ENCODE measurements at regions not wholly inside any gene's neighbourhood (a gene's known extent, or its start where the extent isn't known, plus 50 kb on each side); places are given as distances from the start of the nearest gene placed in this dataset.

DNA sequence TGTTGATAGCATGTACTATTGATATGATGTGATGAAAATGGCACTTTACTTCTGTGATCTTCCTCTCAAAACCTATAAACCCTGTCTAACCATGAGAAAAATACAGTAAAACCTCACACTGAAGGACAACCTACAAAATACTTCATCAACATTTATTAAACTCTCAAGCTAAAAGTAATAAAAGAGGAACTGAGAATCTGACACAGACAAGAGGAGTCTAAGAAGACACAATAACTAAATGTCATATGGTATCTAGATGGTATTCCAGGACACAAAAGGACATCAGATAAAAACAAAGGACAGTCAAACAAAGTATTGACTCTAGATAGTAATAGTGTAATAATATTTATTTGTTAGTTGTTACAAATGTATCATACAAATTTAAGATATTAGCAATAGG lies 655.3 kb downstream of the SH3BGRL start:
- Histone ChIP-seq H3K4me3 (ENCODE audit: low read depth, low read length) (no peak overlapping the region), H3K4me1 (ENCODE audit: control insufficient read depth, insufficient read depth, low read length) (no peaks in the 10 kb centered on the region), H3K27ac (ENCODE audit: extremely low read depth, low read depth, low read length) (no peak overlapping the region), H3K9me3 (ENCODE audit: control insufficient read depth, insufficient read depth, low read depth, low read length) (no peaks in the 10 kb centered on the region), H3K36me3 (ENCODE audit: control insufficient read depth in 2 of 2, insufficient read depth in 1 of 2, low read length in 2 of 2) (no peaks in the 10 kb centered on the region)
- CTCF ChIA-PET: no interaction called here
- no peak for TF ChIP-seq ZBTB1 (tag by site-specific recombination; IDR thresholded peaks at IDR 0.05)
- TF ChIP-seq, protein P1, sequence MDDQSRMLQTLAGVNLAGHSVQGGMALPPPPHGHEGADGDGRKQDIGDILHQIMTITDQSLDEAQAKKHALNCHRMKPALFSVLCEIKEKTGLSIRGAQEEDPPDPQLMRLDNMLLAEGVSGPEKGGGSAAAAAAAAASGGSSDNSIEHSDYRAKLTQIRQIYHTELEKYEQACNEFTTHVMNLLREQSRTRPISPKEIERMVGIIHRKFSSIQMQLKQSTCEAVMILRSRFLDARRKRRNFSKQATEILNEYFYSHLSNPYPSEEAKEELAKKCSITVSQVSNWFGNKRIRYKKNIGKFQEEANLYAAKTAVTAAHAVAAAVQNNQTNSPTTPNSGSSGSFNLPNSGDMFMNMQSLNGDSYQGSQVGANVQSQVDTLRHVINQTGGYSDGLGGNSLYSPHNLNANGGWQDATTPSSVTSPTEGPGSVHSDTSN (CRISPR knock-in tag; IDR thresholded peaks at IDR 0.05): no peak
- no peak for TF ChIP-seq KLF1 (tag by site-specific recombination; IDR thresholded peaks at IDR 0.05)
- no peak for TF ChIP-seq ZNF664 (tag by site-specific recombination; IDR thresholded peaks at IDR 0.05)
- TF ChIP-seq, protein P2, sequence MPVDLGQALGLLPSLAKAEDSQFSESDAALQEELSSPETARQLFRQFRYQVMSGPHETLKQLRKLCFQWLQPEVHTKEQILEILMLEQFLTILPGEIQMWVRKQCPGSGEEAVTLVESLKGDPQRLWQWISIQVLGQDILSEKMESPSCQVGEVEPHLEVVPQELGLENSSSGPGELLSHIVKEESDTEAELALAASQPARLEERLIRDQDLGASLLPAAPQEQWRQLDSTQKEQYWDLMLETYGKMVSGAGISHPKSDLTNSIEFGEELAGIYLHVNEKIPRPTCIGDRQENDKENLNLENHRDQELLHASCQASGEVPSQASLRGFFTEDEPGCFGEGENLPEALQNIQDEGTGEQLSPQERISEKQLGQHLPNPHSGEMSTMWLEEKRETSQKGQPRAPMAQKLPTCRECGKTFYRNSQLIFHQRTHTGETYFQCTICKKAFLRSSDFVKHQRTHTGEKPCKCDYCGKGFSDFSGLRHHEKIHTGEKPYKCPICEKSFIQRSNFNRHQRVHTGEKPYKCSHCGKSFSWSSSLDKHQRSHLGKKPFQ (tag by site-specific recombination; IDR thresholded peaks at IDR 0.05): no peak
- TF ChIP-seq ZNF366 (tag by site-specific recombination; conservative IDR thresholded peaks at IDR 0.05): no peak
- no peak for TF ChIP-seq KLF9 (tag by site-specific recombination; IDR thresholded peaks at IDR 0.05; ENCODE audit: low read depth)
- TF ChIP-seq ZNF626 (tag by site-specific recombination; IDR thresholded peaks at IDR 0.05): no peak
- TF ChIP-seq ZNF623 (tag by site-specific recombination; IDR thresholded peaks at IDR 0.05): no peak
- TF ChIP-seq ZNF280D (tag by site-specific recombination; IDR thresholded peaks at IDR 0.05): no peak
- TF ChIP-seq ZNF585B (tag by site-specific recombination; IDR thresholded peaks at IDR 0.05): no peak
- no peak for TF ChIP-seq KLF8 (tag by site-specific recombination; IDR thresholded peaks at IDR 0.05)
- TF ChIP-seq ZNF324 (tag by site-specific recombination; IDR thresholded peaks at IDR 0.05): no peak
- no peak for TF ChIP-seq ZNF792 (tag by site-specific recombination; IDR thresholded peaks at IDR 0.05)
- TF ChIP-seq ZNF514 (tag by site-specific recombination; IDR thresholded peaks at IDR 0.05): no peak
- TF ChIP-seq ZNF561 (tag by site-specific recombination; IDR thresholded peaks at IDR 0.05; ENCODE audit: borderline replicate concordance): no peak
- no peak for TF ChIP-seq ZNF114 (tag by site-specific recombination; IDR thresholded peaks at IDR 0.05)
- TF ChIP-seq, protein P3, sequence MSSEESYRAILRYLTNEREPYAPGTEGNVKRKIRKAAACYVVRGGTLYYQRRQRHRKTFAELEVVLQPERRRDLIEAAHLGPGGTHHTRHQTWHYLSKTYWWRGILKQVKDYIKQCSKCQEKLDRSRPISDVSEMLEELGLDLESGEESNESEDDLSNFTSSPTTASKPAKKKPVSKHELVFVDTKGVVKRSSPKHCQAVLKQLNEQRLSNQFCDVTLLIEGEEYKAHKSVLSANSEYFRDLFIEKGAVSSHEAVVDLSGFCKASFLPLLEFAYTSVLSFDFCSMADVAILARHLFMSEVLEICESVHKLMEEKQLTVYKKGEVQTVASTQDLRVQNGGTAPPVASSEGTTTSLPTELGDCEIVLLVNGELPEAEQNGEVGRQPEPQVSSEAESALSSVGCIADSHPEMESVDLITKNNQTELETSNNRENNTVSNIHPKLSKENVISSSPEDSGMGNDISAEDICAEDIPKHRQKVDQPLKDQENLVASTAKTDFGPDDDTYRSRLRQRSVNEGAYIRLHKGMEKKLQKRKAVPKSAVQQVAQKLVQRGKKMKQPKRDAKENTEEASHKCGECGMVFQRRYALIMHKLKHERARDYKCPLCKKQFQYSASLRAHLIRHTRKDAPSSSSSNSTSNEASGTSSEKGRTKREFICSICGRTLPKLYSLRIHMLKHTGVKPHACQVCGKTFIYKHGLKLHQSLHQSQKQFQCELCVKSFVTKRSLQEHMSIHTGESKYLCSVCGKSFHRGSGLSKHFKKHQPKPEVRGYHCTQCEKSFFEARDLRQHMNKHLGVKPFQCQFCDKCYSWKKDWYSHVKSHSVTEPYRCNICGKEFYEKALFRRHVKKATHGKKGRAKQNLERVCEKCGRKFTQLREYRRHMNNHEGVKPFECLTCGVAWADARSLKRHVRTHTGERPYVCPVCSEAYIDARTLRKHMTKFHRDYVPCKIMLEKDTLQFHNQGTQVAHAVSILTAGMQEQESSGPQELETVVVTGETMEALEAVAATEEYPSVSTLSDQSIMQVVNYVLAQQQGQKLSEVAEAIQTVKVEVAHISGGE (tag by site-specific recombination; conservative IDR thresholded peaks at IDR 0.05; ENCODE audit: low read depth): no peak
- no peak for TF ChIP-seq ZNF747 (tag by site-specific recombination; IDR thresholded peaks at IDR 0.05)
- POLR2A ChIA-PET: no interaction called here

Data from HEK293 (cell line).